GM23248 (cell line): ENCODE measurements at regions not wholly inside any gene's neighbourhood (a gene's known extent, or its start where the extent isn't known, plus 50 kb on each side); places are given as distances from the start of the nearest gene placed in this dataset.

Experiments
- EZH2 ChIP-seq: fragments of 200-600 bp; sonication (generic); IDR thresholded peaks from 2 replicates; pipeline ENCODE4 v1.6.1; 2018; ENCODE audit warnings: antibody characterized with exemption, mild to moderate bottlenecking; ENCODE audit not compliant: insufficient read depth, poor library complexity, severe bottlenecking
- EZH2phosphoT487 ChIP-seq: fragments of 200-600 bp; sonication (generic); IDR thresholded peaks from 2 replicates; pipeline ENCODE4 v1.6.1; 2018; ENCODE audit warnings: antibody characterized with exemption, moderate library complexity, mild to moderate bottlenecking, low read depth; ENCODE audit not compliant: insufficient read depth

GRCh38 chr18:40685219-40685618 is 1269.8 kb upstream of the PIK3C3 start:
- TF ChIP-seq EZH2 (no peak), EZH2phosphoT487 (no peak)
